ENCODE measurements at regions not wholly inside any gene's neighbourhood (a gene's known extent, or its start where the extent isn't known, plus 50 kb on each side); places are given as distances from the start of the nearest gene placed in this dataset.

DNA sequence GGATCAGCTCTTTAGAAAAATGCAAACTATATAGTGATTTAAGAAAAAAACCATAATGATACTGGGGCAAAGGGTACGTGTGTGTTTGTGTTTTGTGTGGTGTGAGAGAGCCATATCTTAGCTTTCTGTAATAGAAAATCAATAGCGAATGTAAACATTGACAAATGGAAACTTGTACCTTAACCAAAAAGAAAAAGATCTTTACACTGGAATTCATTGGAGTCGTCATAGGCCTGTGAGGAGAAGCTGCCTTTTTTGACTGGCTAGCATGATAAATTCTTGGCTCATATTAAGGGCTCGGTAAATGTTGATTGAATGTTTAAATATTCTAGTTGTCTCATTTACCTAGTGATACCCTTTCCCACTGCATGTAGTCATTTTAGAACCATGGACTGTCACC, 161.8 kb upstream of the ASCC3 start:
- 100% methylated on average over 1 of the region's 4 CpGs for WGBS (ENCODE audit: insufficient coverage)
- no peaks in the 10 kb centered on the region for H3K9me3 ChIP-seq (ENCODE audit: control extremely low read depth in 1 of 5, control insufficient read depth in 4 of 5, insufficient read depth in 2 of 5, low read depth in 1 of 5, low read length in 4 of 5)
- H3K4me3 ChIP-seq (ENCODE audit: control insufficient read depth in 1 of 7, extremely low read depth in 1 of 7, insufficient read depth in 4 of 7, low read depth in 2 of 7, low read length in 6 of 7): no peak overlapping the region
- no peaks in the 10 kb centered on the region for H3K27me3 ChIP-seq (replicated peaks in 2 of 5; ENCODE audit: control insufficient read depth in 4 of 5, insufficient read depth in 5 of 5, low read length in 4 of 5)
- CTCF ChIA-PET: interaction anchor here (0.5 kb wide), 1 partner anchor 1164 kb away, joined by 5 read pairs; no protein-coding TSS in a partner anchor
- H3K36me3 ChIP-seq (ENCODE audit: control insufficient read depth in 4 of 4, insufficient read depth in 4 of 4, low read length in 3 of 4): no peaks in the 10 kb centered on the region
- no peak for DNase-seq
- POLR2A ChIA-PET: no interaction called here
- no peaks in the 10 kb centered on the region for H3K4me1 ChIP-seq (ENCODE audit: control extremely low read depth in 1 of 4, control insufficient read depth in 4 of 4, insufficient read depth in 4 of 4, low read length in 3 of 4)
- H3K27ac ChIP-seq (ENCODE audit: insufficient read depth in 1 of 2, low read depth in 1 of 2, low read length in 2 of 2, poor library complexity in 1 of 2, severe bottlenecking in 2 of 2): no peak overlapping the region

DNA sequence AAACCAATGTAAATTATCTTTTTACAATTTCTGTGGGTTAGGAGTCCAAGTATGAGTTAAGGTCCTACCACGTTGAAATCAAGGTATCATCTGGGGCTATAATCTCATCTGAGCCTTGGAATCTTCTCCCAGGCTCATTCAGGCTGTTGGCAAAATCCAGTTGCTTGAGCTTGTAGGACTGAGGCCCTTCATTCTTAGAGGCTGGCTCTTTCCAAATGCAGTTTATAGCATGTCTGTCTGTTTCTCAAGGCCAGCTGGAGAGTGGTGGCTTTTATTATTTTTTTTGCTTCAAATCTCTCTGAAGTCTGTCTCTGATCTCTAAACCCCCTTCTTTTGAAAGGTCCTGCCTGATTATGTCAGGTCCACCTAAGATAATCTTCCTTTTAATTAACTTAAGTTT, 177.2 kb upstream of the ASCC3 start:
- Histone ChIP-seq H3K4me1 (ENCODE audit: control extremely low read depth in 1 of 4, control insufficient read depth in 4 of 4, insufficient read depth in 4 of 4, low read length in 3 of 4) (no peaks in the 10 kb centered on the region), H3K9me3 (ENCODE audit: control extremely low read depth in 1 of 5, control insufficient read depth in 4 of 5, insufficient read depth in 2 of 5, low read depth in 1 of 5, low read length in 4 of 5) (peaks cover 0 to 7% (median 0%) of the 10 kb centered on the region in 5 experiments), H3K27ac (ENCODE audit: insufficient read depth in 1 of 2, low read depth in 1 of 2, low read length in 2 of 2, poor library complexity in 1 of 2, severe bottlenecking in 2 of 2) (no peak overlapping the region), H3K4me3 (ENCODE audit: control insufficient read depth in 1 of 7, extremely low read depth in 1 of 7, insufficient read depth in 4 of 7, low read depth in 2 of 7, low read length in 6 of 7) (no peak overlapping the region), H3K27me3 (replicated peaks in 2 of 5; ENCODE audit: control insufficient read depth in 4 of 5, insufficient read depth in 5 of 5, low read length in 4 of 5) (no peaks in the 10 kb centered on the region), H3K36me3 (ENCODE audit: control insufficient read depth in 4 of 4, insufficient read depth in 4 of 4, low read length in 3 of 4) (no peaks in the 10 kb centered on the region)
- ChIA-PET POLR2A (no interaction called here), CTCF (no interaction called here)
- 100% methylated on average over 1 of the region's 1 CpG for WGBS (ENCODE audit: insufficient coverage)
- no peak for DNase-seq

DNA sequence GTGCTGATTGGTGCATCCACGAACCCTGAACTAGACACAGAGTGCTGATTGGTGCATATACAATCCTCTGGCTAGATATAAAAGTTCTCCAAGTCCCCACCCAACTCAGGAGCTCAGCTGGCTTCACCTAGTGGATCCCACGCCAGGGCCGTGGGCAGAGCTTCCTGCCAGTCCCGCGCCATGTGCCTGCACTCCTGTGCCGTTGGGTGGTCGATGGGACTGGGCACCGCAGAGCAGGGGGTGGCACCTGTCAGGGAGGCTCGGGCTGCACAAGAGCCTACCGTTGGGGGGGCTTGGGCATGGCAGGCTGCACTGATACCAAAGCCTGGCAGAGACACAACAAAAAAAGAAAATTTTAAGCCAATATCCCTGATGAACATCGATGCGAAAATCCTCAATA, 185.4 kb upstream of the ASCC3 start:
- Histone ChIP-seq H3K9me3 (ENCODE audit: control extremely low read depth in 1 of 5, control insufficient read depth in 4 of 5, insufficient read depth in 2 of 5, low read depth in 1 of 5, low read length in 4 of 5) (peaks cover 0 to 2% (median 0%) of the 10 kb centered on the region in 5 experiments), H3K4me1 (ENCODE audit: control extremely low read depth in 1 of 4, control insufficient read depth in 4 of 4, insufficient read depth in 4 of 4, low read length in 3 of 4) (no peaks in the 10 kb centered on the region), H3K36me3 (ENCODE audit: control insufficient read depth in 4 of 4, insufficient read depth in 4 of 4, low read length in 3 of 4) (no peaks in the 10 kb centered on the region), H3K4me3 (ENCODE audit: control insufficient read depth in 1 of 7, extremely low read depth in 1 of 7, insufficient read depth in 4 of 7, low read depth in 2 of 7, low read length in 6 of 7) (no peak overlapping the region), H3K27me3 (replicated peaks in 2 of 5; ENCODE audit: control insufficient read depth in 4 of 5, insufficient read depth in 5 of 5, low read length in 4 of 5) (no peaks in the 10 kb centered on the region), H3K27ac (ENCODE audit: insufficient read depth in 1 of 2, low read depth in 1 of 2, low read length in 2 of 2, poor library complexity in 1 of 2, severe bottlenecking in 2 of 2) (no peak overlapping the region)
- POLR2A ChIA-PET: no interaction called here
- DNase-seq: no peak
- CTCF ChIA-PET: no interaction called here
- 91% methylated on average over 4 of the region's 12 CpGs for WGBS (ENCODE audit: insufficient coverage)

DNA sequence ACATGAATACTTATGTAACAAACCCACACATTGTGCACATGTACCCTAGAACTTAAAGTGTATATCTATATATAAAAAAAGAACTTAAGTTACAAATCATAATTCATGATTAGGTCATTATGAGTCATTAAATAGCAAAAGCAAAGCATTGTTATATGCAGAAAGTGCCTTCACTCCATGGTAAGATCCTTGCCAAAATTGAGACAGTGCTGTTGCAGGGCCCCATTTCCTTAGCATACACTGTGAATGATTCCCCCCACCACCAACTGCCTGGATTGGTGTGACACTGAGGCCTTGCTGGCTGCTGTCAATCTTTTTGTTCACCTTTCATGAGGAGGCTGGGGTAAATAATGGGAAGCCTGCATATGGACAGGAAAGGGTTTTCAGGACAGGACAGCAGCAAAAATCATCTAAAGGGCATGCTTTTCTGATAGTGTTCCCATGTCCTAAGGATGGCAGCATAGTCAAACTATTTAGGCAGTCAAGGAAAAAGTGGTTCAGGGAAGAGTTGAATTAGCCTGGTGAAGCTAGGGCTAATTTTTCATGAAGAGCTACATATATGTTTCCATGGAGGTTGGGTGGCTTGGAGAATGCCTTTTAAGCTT, 188.2 kb upstream of the ASCC3 start:
- POLR2A ChIA-PET: no interaction called here
- CTCF ChIA-PET: no interaction called here
- no peak for DNase-seq
- Histone ChIP-seq H3K27ac (ENCODE audit: insufficient read depth in 1 of 2, low read depth in 1 of 2, low read length in 2 of 2, poor library complexity in 1 of 2, severe bottlenecking in 2 of 2) (no peak overlapping the region), H3K36me3 (ENCODE audit: control insufficient read depth in 4 of 4, insufficient read depth in 4 of 4, low read length in 3 of 4) (no peaks in the 10 kb centered on the region), H3K9me3 (ENCODE audit: control extremely low read depth in 1 of 5, control insufficient read depth in 4 of 5, insufficient read depth in 2 of 5, low read depth in 1 of 5, low read length in 4 of 5) (peaks cover 0 to 2% (median 0%) of the 10 kb centered on the region in 5 experiments), H3K27me3 (replicated peaks in 2 of 5; ENCODE audit: control insufficient read depth in 4 of 5, insufficient read depth in 5 of 5, low read length in 4 of 5) (no peaks in the 10 kb centered on the region), H3K4me3 (ENCODE audit: control insufficient read depth in 1 of 7, extremely low read depth in 1 of 7, insufficient read depth in 4 of 7, low read depth in 2 of 7, low read length in 6 of 7) (no peak overlapping the region), H3K4me1 (ENCODE audit: control extremely low read depth in 1 of 4, control insufficient read depth in 4 of 4, insufficient read depth in 4 of 4, low read length in 3 of 4) (no peaks in the 10 kb centered on the region)

DNA sequence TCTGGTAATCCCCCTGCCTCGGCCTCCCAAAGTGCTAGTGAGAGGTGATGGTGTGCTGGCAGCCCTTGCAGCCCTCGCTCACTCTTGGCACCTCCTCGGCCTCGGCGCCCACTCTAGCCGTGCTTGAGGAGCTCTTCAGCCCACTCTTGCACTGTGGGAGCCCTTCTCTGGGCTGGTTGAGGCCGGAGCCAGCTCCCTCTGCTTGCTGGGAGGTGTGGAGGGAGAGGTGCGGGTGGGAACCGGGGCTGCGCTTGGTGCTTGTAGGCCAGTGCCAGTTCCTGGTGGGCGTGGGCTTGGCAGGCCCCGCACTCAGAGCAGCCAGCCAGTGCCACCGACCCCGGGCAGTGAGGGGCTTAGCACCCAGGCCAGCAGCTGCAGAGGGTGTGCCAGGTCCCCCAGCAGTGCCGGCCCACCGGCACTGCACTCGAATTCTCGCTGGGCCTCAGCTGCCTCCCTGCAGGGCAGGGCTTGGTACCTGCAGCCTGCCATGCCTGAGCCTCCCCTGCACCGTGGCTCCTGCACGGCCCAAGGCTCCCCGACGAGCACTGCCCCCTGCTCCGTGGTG, 189.0 kb upstream of the ASCC3 start:
- no peak for DNase-seq
- Histone ChIP-seq H3K27me3 (replicated peaks in 2 of 5; ENCODE audit: control insufficient read depth in 4 of 5, insufficient read depth in 5 of 5, low read length in 4 of 5) (no peaks in the 10 kb centered on the region), H3K4me3 (ENCODE audit: control insufficient read depth in 1 of 7, extremely low read depth in 1 of 7, insufficient read depth in 4 of 7, low read depth in 2 of 7, low read length in 6 of 7) (no peak overlapping the region), H3K36me3 (ENCODE audit: control insufficient read depth in 4 of 4, insufficient read depth in 4 of 4, low read length in 3 of 4) (no peaks in the 10 kb centered on the region), H3K4me1 (ENCODE audit: control extremely low read depth in 1 of 4, control insufficient read depth in 4 of 4, insufficient read depth in 4 of 4, low read length in 3 of 4) (no peaks in the 10 kb centered on the region), H3K27ac (ENCODE audit: insufficient read depth in 1 of 2, low read depth in 1 of 2, low read length in 2 of 2, poor library complexity in 1 of 2, severe bottlenecking in 2 of 2) (no peak overlapping the region), H3K9me3 (ENCODE audit: control extremely low read depth in 1 of 5, control insufficient read depth in 4 of 5, insufficient read depth in 2 of 5, low read depth in 1 of 5, low read length in 4 of 5) (peaks cover 0 to 2% (median 0%) of the 10 kb centered on the region in 5 experiments)
- CTCF ChIA-PET: no interaction called here
- POLR2A ChIA-PET: no interaction called here
- 97% methylated on average over 14 of the region's 23 CpGs for WGBS (ENCODE audit: insufficient coverage)

DNA sequence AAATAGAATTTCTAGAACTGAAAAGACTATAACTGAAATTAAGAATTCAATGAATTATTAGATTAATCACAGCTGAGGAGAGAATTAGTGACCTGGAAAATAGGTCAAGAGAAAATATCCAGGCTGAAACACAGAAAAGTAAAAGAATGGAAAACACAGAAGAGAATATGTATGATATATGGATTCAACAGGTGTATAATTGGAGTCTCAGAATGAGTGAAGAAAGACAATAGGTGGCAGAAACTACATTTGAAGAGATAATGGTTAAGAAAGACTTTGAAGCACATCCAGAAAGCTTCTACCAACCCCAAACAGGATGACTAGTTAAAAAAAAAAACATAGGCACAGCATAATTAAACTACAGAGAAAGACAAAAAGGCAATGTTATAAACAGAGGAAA, 196.2 kb upstream of the ASCC3 start:
- Histone ChIP-seq H3K27me3 (replicated peaks in 2 of 5; ENCODE audit: control insufficient read depth in 4 of 5, insufficient read depth in 5 of 5, low read length in 4 of 5) (no peaks in the 10 kb centered on the region), H3K9me3 (ENCODE audit: control extremely low read depth in 1 of 5, control insufficient read depth in 4 of 5, insufficient read depth in 2 of 5, low read depth in 1 of 5, low read length in 4 of 5) (no peaks in the 10 kb centered on the region), H3K4me1 (ENCODE audit: control extremely low read depth in 1 of 4, control insufficient read depth in 4 of 4, insufficient read depth in 4 of 4, low read length in 3 of 4) (no peaks in the 10 kb centered on the region), H3K36me3 (ENCODE audit: control insufficient read depth in 4 of 4, insufficient read depth in 4 of 4, low read length in 3 of 4) (no peaks in the 10 kb centered on the region), H3K4me3 (ENCODE audit: control insufficient read depth in 1 of 7, extremely low read depth in 1 of 7, insufficient read depth in 4 of 7, low read depth in 2 of 7, low read length in 6 of 7) (no peak overlapping the region), H3K27ac (ENCODE audit: insufficient read depth in 1 of 2, low read depth in 1 of 2, low read length in 2 of 2, poor library complexity in 1 of 2, severe bottlenecking in 2 of 2) (no peak overlapping the region)
- no peak for DNase-seq
- ChIA-PET POLR2A (no interaction called here), CTCF (no interaction called here)

DNA sequence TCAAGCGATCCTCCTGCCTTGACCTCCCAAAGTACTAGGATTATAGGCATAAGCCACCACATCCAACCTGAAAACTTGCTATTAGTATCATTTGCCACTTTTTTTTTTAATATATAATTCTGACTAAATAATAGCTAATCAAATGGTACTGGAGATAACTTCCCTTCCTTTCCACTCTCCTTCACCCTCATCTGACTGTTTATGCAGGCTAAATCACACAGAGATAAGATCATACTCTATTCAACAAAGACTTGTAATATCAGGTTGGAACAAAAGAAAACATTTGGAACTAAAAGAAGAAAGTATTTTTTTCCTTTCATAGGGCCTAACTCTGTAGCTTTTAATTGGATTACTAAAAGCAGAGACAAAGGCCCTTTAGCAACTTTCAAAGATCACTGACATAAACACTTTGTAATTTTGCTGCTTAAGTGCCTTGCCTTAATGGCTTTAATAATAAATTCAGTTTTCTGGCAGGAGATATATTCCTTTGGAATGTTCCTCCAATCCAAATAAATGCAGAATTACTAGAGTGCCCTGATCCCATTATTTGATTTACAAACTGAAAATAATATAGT, 198.7 kb upstream of the ASCC3 start:
- H3K27me3 ChIP-seq (replicated peaks in 2 of 5; ENCODE audit: control insufficient read depth in 4 of 5, insufficient read depth in 5 of 5, low read length in 4 of 5): no peaks in the 10 kb centered on the region
- no CpG with 5 or more reads among the region's 1 CpG for WGBS (ENCODE audit: insufficient coverage)
- no peak overlapping the region for H3K27ac ChIP-seq (ENCODE audit: insufficient read depth in 1 of 2, low read depth in 1 of 2, low read length in 2 of 2, poor library complexity in 1 of 2, severe bottlenecking in 2 of 2)
- H3K9me3 ChIP-seq (ENCODE audit: control extremely low read depth in 1 of 5, control insufficient read depth in 4 of 5, insufficient read depth in 2 of 5, low read depth in 1 of 5, low read length in 4 of 5): no peaks in the 10 kb centered on the region
- H3K36me3 ChIP-seq (ENCODE audit: control insufficient read depth in 4 of 4, insufficient read depth in 4 of 4, low read length in 3 of 4): no peaks in the 10 kb centered on the region
- ChIA-PET POLR2A (interaction anchor here (0.7 kb wide), 1 partner anchor 34 kb away, joined by 3 read pairs; no protein-coding TSS in a partner anchor), CTCF (no interaction called here)
- DNase-seq: no peak
- no peaks in the 10 kb centered on the region for H3K4me1 ChIP-seq (ENCODE audit: control extremely low read depth in 1 of 4, control insufficient read depth in 4 of 4, insufficient read depth in 4 of 4, low read length in 3 of 4)
- H3K4me3 ChIP-seq (ENCODE audit: control insufficient read depth in 1 of 7, extremely low read depth in 1 of 7, insufficient read depth in 4 of 7, low read depth in 2 of 7, low read length in 6 of 7): no peak overlapping the region

Measured in common myeloid progenitor, CD34-positive (primary cell).